ENCODE measurements at regions not wholly inside any gene's neighbourhood (a gene's known extent, or its start where the extent isn't known, plus 50 kb on each side); places are given as distances from the start of the nearest gene placed in this dataset.

- no peak for TF ChIP-seq ZNF462 (CRISPR knock-in tag; IDR thresholded peaks at IDR 0.05)
- TF ChIP-seq STAT1 (IDR thresholded peaks at IDR 0.05; ENCODE audit: unreplicated experiment) = no peak
Measured at GRCh38 chr5:110007101-110007500, 317.4 kb downstream of the MAN2A1 start (continued).

- Histone ChIP-seq H3K27me3 (ENCODE audit: insufficient read depth) (no peaks in the 10 kb centered on the region), H3K4me2 (no peak overlapping the region), H4K20me1 (replicated peaks; ENCODE audit: insufficient read depth) (no peaks in the 10 kb centered on the region), H3K36me3 (ENCODE audit: insufficient read depth) (no peaks in the 10 kb centered on the region), H3K79me2 (replicated peaks; ENCODE audit: insufficient read depth) (no peaks in the 10 kb centered on the region), H3F3A (replicated peaks; ENCODE audit: low read depth) (no peaks in the 10 kb centered on the region), H3K27ac (ENCODE audit: low read depth) (no peak overlapping the region), H3K9me2 (ENCODE audit: insufficient read depth) (no peaks in the 10 kb centered on the region; the same call in 1 of the 2 replicates), H3K4me3 (no peak overlapping the region), H3K4me1 (ENCODE audit: insufficient read depth) (no peaks in the 10 kb centered on the region), H2AFZ (no peak overlapping the region)
- no peak for ATAC-seq
- no peaks in the 10 kb centered on the region for H3K36me3 Mint-ChIP-seq (ENCODE audit: low read depth)
- no peak for DNase-seq (ENCODE audit: low spot score)
- no peaks in the 10 kb centered on the region; the same call in 2 of the 3 replicates for H3K9me3 Mint-ChIP-seq
- no peak overlapping the region for H3K4me3 Mint-ChIP-seq
- H3K4me1 Mint-ChIP-seq = no peaks in the 10 kb centered on the region
- no peak overlapping the region for H3K27ac Mint-ChIP-seq
- H3K27me3 Mint-ChIP-seq (ENCODE audit: insufficient read depth, low read depth, poor library complexity) = no peaks in the 10 kb centered on the region
- no peak for TF ChIP-seq POLR2AphosphoS5 (IDR thresholded peaks at IDR 0.05; ENCODE audit: low read depth)
- TF ChIP-seq CREB1 (CRISPR knock-in tag; IDR thresholded peaks at IDR 0.05; ENCODE audit: low read depth) = no peak
- TF ChIP-seq STAT1 (IDR thresholded peaks at IDR 0.05; ENCODE audit: unreplicated experiment) = no peak
- TF ChIP-seq ZNF114 (CRISPR knock-in tag; IDR thresholded peaks at IDR 0.05) = no peak
- TF ChIP-seq ZNF331 (CRISPR knock-in tag; IDR thresholded peaks at IDR 0.05; ENCODE audit: low read depth) = no peak
- TF ChIP-seq EZH2phosphoT487 (IDR thresholded peaks at IDR 0.05; ENCODE audit: unreplicated experiment) = no peak
- TF ChIP-seq CTCF (conservative IDR thresholded peaks at IDR 0.05; ENCODE audit: low read depth in 2 of 2) = no peak
- no peak for TF ChIP-seq REST (IDR thresholded peaks at IDR 0.05; ENCODE audit: unreplicated experiment)
- TF ChIP-seq JUNB (IDR thresholded peaks at IDR 0.05; ENCODE audit: unreplicated experiment) = no peak
- no peak for TF ChIP-seq NANOG (IDR thresholded peaks at IDR 0.05; ENCODE audit: borderline replicate concordance)
Measured at GRCh38 chr5:110008131-110008530, 318.4 kb downstream of the MAN2A1 start.

Data from GM23338 (cell line).